A549 (cell line): ENCODE measurements at regions not wholly inside any gene's neighbourhood (a gene's known extent, or its start where the extent isn't known, plus 50 kb on each side); places are given as distances from the start of the nearest gene placed in this dataset.

Source experiments
- ATAC-seq, 2 experiments: fragments of 200-7000 bp in 1 of 2; fragments of >200 bp in 1 of 2; cut with Nextera tagmentation in 1 of 2; cut with Tn5 transposase in 1 of 2; 3 replicates each; pipeline versions ENCODE4 v1.8.0 to v1.9.1; 2018 to 2020; ENCODE audit warnings: mild to moderate bottlenecking in 1 of 2, moderate library complexity in 1 of 2
- CTCF ChIA-PET: fragments of 300-600 bp; sonication (Branson Sonifier 250); formaldehyde crosslinking; extraction: SDS; loops from one replicate; lab custom pipeline; 2021; ENCODE audit warnings: antibody characterized with exemption, inconsistent platforms; lab: Yijun Ruan, JAX
- POLR2A ChIA-PET: fragments of 350-600 bp; formaldehyde crosslinking; extraction: SDS; loops from one replicate; lab custom pipeline; 2021; ENCODE audit warnings: antibody characterized with exemption, inconsistent platforms; lab: Yijun Ruan, JAX
- DNase-seq, 2 experiments: peaks; one replicate each; pipeline versions ENCODE4 v3.0.0 to v3.0.0-alpha.2; 2011 to 2016; ENCODE audit warnings: low read depth in 1 of 2, low spot score in 1 of 2
- FAIRE-seq: peaks from 2 replicates; lab custom pipeline; 2011; peaks lifted over from hg19 to GRCh38; lab: Jason Lieb, UNC
- H3K27ac ChIP-seq, 2 experiments: fragments of >200 bp; sonication (Bioruptor Twin); formaldehyde crosslinking; 3 replicates each; pipeline ENCODE4 v1.5.1; 2016 to 2017
- H3K4me1 ChIP-seq: fragments of >200 bp; sonication (Bioruptor Twin); formaldehyde crosslinking; 3 replicates; pipeline ENCODE4 v1.6.1; 2016
- H3K4me2 ChIP-seq: fragments of >200 bp; sonication (Bioruptor Twin); formaldehyde crosslinking; 3 replicates; pipeline ENCODE4 v1.6.1; 2016
- H3K4me3 ChIP-seq: fragments of >200 bp; sonication (Bioruptor Twin); formaldehyde crosslinking; 3 replicates; pipeline ENCODE4 v1.5.1; 2016
- H3K9me3 ChIP-seq: fragments of >200 bp; sonication (Bioruptor Twin); formaldehyde crosslinking; 3 replicates; pipeline ENCODE4 v1.6.1; 2016
- ATOH8 ChIP-seq: fragments of 250-450 bp; sonication (Bioruptor Pico); IDR thresholded peaks from 2 replicates; pipeline ENCODE4 v1.5.0; 2020; ENCODE audit warnings: low read depth, mild to moderate bottlenecking, moderate library complexity
- BHLHE40 ChIP-seq: IDR thresholded peaks from 2 replicates; pipeline ENCODE4 v1.6.1; 2012; ENCODE audit warnings: low read depth, low read length, inconsistent platforms
- CHD2 ChIP-seq: fragments of 150-350 bp; IDR thresholded peaks from 2 replicates; pipeline ENCODE4 v1.6.1; 2014; ENCODE audit warnings: low read length; ENCODE audit not compliant: partially characterized antibody
- EHF ChIP-seq: fragments of 250-450 bp; sonication (Bioruptor Pico); IDR thresholded peaks from 2 replicates; pipeline ENCODE4 v1.5.0; 2020; ENCODE audit warnings: mild to moderate bottlenecking
- EP300 ChIP-seq, 2 experiments: fragments of >200 bp; sonication (Bioruptor Twin); formaldehyde crosslinking; IDR thresholded peaks; 2 replicates in 1 of 2; 3 replicates in 1 of 2; pipeline ENCODE4 v1.6.1; 2016 to 2017
- GATA3 ChIP-seq: IDR thresholded peaks from 2 replicates; pipeline ENCODE4 v1.6.1; 2012; ENCODE audit warnings: borderline replicate concordance
- JUN ChIP-seq, 2 experiments: fragments of >200 bp; sonication (Bioruptor Twin); formaldehyde crosslinking; IDR thresholded peaks; 2 replicates in 1 of 2; 3 replicates in 1 of 2; pipeline ENCODE4 v1.6.1; 2016 to 2017
- MAFK ChIP-seq: fragments of 450-650 bp; IDR thresholded peaks from 2 replicates; pipeline ENCODE4 v1.6.1; 2014; ENCODE audit not compliant: partially characterized antibody
- MYC ChIP-seq: IDR thresholded peaks from 2 replicates; pipeline ENCODE4 v1.6.1; 2012; ENCODE audit warnings: mild to moderate bottlenecking, inconsistent platforms, low read length, improper control_type of control experiment, borderline replicate concordance
- NPAS2 ChIP-seq: fragments of 250-450 bp; sonication (Bioruptor Pico); IDR thresholded peaks from 2 replicates; pipeline ENCODE4 v1.8.0; 2022; ENCODE audit warnings: mild to moderate bottlenecking, moderate library complexity, borderline replicate concordance
- NR3C1 ChIP-seq: fragments of >200 bp; sonication (Bioruptor Twin); formaldehyde crosslinking; IDR thresholded peaks from 3 replicates; pipeline ENCODE4 v1.6.1; 2017
- POLR2AphosphoS2 ChIP-seq: conservative IDR thresholded peaks from 2 replicates; pipeline ENCODE4 v1.6.1; 2012; ENCODE audit warnings: low read length, improper control_type of control experiment, inconsistent platforms
- RARB ChIP-seq: fragments of 250-450 bp; sonication (Bioruptor Pico); IDR thresholded peaks from 2 replicates; pipeline ENCODE4 v1.8.0; 2021; ENCODE audit warnings: mild to moderate bottlenecking, moderate library complexity
- RCOR1 ChIP-seq: fragments of 150-350 bp; IDR thresholded peaks from 2 replicates; pipeline ENCODE4 v1.6.1; 2014; ENCODE audit warnings: antibody characterized with exemption, low read length, low read depth
- REST ChIP-seq: fragments of 200-600 bp; sonication (generic); IDR thresholded peaks from 2 replicates; pipeline ENCODE4 v1.6.1; 2016; ENCODE audit warnings: antibody characterized with exemption, mild to moderate bottlenecking, moderate library complexity
- RNF2 ChIP-seq: fragments of 200-600 bp; sonication (generic); IDR thresholded peaks from 2 replicates; pipeline ENCODE4 v1.6.1; 2016; ENCODE audit warnings: low read depth, mild to moderate bottlenecking, antibody characterized with exemption, moderate library complexity, borderline replicate concordance
- TFCP2L1 ChIP-seq: fragments of 250-450 bp; sonication (Bioruptor Pico); IDR thresholded peaks from 2 replicates; pipeline ENCODE4 v1.5.0; 2021; ENCODE audit warnings: mild to moderate bottlenecking
- ZC3H11A ChIP-seq: fragments of 450-650 bp; IDR thresholded peaks from 2 replicates; pipeline ENCODE4 v1.6.1; 2014; ENCODE audit warnings: antibody characterized with exemption, mild to moderate bottlenecking
- ZNF302 ChIP-seq: fragments of 250-450 bp; sonication (Bioruptor Pico); IDR thresholded peaks from 2 replicates; pipeline ENCODE4 v1.9.0; 2021; ENCODE audit warnings: inconsistent platforms, mild to moderate bottlenecking, moderate library complexity
- ZSCAN20 ChIP-seq: fragments of 250-450 bp; sonication (Bioruptor Pico); IDR thresholded peaks from 2 replicates; pipeline ENCODE4 v1.8.0; 2022; ENCODE audit warnings: mild to moderate bottlenecking, moderate library complexity
- WGBS: methylation state at CpG from one replicate; pipeline ENCODE4 v1.1.6; 2017; ENCODE audit errors: missing lambda C conversion rate; 5-methylcytosine and 5-hydroxymethylcytosine counted together
- TF ChIP-seq, protein P1 (sequence below): fragments of 150-350 bp; IDR thresholded peaks from 2 replicates; pipeline ENCODE4 v1.6.1; 2014; ENCODE audit warnings: low read depth, mild to moderate bottlenecking, low read length
- TF ChIP-seq, protein P2 (sequence below): IDR thresholded peaks from 2 replicates; pipeline ENCODE4 v1.6.1; 2012
- TF ChIP-seq, protein P3 (sequence below): fragments of >200 bp; sonication (Bioruptor Twin); formaldehyde crosslinking; IDR thresholded peaks from 3 replicates; pipeline ENCODE4 v1.5.1; 2016
- TF ChIP-seq, protein P4 (sequence below): fragments of >200 bp; sonication (Bioruptor Twin); formaldehyde crosslinking; IDR thresholded peaks from 2 replicates; pipeline ENCODE4 v1.6.1; 2016
- TF ChIP-seq, protein P5 (sequence below): IDR thresholded peaks from 2 replicates; pipeline ENCODE4 v1.6.1; 2012
- TF ChIP-seq, protein P6 (sequence below): fragments of 450-650 bp; IDR thresholded peaks from 2 replicates; pipeline ENCODE4 v1.6.1; 2014; ENCODE audit warnings: antibody characterized with exemption

GRCh38 chr4:177901786-177902185 is 459.5 kb upstream of the AGA start:
- no peak for FAIRE-seq
- TF ChIP-seq JUN (IDR thresholded peaks at IDR 0.05) (no peak), RCOR1 (no peak), EHF (CRISPR knock-in tag) (no peak), ZNF302 (no peak), RARB (CRISPR knock-in tag) (no peak), NR3C1 (no peak), REST (no peak), TFCP2L1 (CRISPR knock-in tag) (no peak), ZC3H11A (no peak), RNF2 (no peak), NPAS2 (CRISPR knock-in tag) (no peak), ZSCAN20 (CRISPR knock-in tag) (no peak), GATA3 (no peak), BHLHE40 (no peak)
- TF ChIP-seq, protein P1, sequence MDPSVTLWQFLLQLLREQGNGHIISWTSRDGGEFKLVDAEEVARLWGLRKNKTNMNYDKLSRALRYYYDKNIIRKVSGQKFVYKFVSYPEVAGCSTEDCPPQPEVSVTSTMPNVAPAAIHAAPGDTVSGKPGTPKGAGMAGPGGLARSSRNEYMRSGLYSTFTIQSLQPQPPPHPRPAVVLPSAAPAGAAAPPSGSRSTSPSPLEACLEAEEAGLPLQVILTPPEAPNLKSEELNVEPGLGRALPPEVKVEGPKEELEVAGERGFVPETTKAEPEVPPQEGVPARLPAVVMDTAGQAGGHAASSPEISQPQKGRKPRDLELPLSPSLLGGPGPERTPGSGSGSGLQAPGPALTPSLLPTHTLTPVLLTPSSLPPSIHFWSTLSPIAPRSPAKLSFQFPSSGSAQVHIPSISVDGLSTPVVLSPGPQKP, result no peak
- TF ChIP-seq, protein P2, sequence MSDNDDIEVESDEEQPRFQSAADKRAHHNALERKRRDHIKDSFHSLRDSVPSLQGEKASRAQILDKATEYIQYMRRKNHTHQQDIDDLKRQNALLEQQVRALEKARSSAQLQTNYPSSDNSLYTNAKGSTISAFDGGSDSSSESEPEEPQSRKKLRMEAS, result no peak
- TF ChIP-seq, protein P3, sequence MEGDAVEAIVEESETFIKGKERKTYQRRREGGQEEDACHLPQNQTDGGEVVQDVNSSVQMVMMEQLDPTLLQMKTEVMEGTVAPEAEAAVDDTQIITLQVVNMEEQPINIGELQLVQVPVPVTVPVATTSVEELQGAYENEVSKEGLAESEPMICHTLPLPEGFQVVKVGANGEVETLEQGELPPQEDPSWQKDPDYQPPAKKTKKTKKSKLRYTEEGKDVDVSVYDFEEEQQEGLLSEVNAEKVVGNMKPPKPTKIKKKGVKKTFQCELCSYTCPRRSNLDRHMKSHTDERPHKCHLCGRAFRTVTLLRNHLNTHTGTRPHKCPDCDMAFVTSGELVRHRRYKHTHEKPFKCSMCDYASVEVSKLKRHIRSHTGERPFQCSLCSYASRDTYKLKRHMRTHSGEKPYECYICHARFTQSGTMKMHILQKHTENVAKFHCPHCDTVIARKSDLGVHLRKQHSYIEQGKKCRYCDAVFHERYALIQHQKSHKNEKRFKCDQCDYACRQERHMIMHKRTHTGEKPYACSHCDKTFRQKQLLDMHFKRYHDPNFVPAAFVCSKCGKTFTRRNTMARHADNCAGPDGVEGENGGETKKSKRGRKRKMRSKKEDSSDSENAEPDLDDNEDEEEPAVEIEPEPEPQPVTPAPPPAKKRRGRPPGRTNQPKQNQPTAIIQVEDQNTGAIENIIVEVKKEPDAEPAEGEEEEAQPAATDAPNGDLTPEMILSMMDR, result no peak
- TF ChIP-seq, protein P4, sequence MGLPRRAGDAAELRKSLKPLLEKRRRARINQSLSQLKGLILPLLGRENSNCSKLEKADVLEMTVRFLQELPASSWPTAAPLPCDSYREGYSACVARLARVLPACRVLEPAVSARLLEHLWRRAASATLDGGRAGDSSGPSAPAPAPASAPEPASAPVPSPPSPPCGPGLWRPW, result no peak
- TF ChIP-seq, protein P5, sequence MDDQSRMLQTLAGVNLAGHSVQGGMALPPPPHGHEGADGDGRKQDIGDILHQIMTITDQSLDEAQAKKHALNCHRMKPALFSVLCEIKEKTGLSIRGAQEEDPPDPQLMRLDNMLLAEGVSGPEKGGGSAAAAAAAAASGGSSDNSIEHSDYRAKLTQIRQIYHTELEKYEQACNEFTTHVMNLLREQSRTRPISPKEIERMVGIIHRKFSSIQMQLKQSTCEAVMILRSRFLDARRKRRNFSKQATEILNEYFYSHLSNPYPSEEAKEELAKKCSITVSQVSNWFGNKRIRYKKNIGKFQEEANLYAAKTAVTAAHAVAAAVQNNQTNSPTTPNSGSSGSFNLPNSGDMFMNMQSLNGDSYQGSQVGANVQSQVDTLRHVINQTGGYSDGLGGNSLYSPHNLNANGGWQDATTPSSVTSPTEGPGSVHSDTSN, result no peak
- TF ChIP-seq, all 56 proteins: peak for 0
- POLR2A ChIA-PET, result no interaction called here
- H3K9me3 ChIP-seq, result 0 out of 3 replicates have a peak, but pooled peaks cover 4% of the 10 kb centered on the region
- DNase-seq (no peak), ATAC-seq (no peak)
- CTCF ChIA-PET, result no interaction called here
- no peak overlapping the region for H3K4me3 ChIP-seq
- H3K4me1 ChIP-seq, result no peaks in the 10 kb centered on the region
- no peak overlapping the region for H3K4me2 ChIP-seq
- H3K27ac ChIP-seq, result no peak overlapping the region

- Histone ChIP-seq H3K9me3 (0 out of 3 replicates have a peak, but pooled peaks cover 4% of the 10 kb centered on the region), H3K27ac (no peak overlapping the region), H3K4me1 (no peaks in the 10 kb centered on the region), H3K4me3 (no peak overlapping the region), H3K4me2 (no peak overlapping the region)
- DNase-seq, result no peak
- POLR2A ChIA-PET, result no interaction called here
- CTCF ChIA-PET, result no interaction called here
- ATAC-seq, result no peak
- no peak for FAIRE-seq
- WGBS, result 0% methylated on average over 1 of the region's 1 CpG
- TF ChIP-seq ZSCAN20 (CRISPR knock-in tag) (no peak), ATOH8 (no peak), RCOR1 (no peak), JUN (IDR thresholded peaks at IDR 0.05) (no peak), CHD2 (no peak), MYC (no peak), EP300 (IDR thresholded peaks at IDR 0.05) (no peak), MAFK (no peak), RNF2 (no peak), POLR2AphosphoS2 (no peak)
- TF ChIP-seq, protein P5, result no peak
- TF ChIP-seq, protein P6, sequence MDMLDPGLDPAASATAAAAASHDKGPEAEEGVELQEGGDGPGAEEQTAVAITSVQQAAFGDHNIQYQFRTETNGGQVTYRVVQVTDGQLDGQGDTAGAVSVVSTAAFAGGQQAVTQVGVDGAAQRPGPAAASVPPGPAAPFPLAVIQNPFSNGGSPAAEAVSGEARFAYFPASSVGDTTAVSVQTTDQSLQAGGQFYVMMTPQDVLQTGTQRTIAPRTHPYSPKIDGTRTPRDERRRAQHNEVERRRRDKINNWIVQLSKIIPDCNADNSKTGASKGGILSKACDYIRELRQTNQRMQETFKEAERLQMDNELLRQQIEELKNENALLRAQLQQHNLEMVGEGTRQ, result no peak
- TF ChIP-seq, protein P2, result no peak
These were observed 460.1 kb upstream of the AGA start for GRCh38 chr4:177902386-177902785.
